NCI-H526 (cell line): ENCODE measurements at regions not wholly inside any gene's neighbourhood (a gene's known extent, or its start where the extent isn't known, plus 50 kb on each side); places are given as distances from the start of the nearest gene placed in this dataset.

Source experiments
- DNase-seq, 2 experiments: peaks; one replicate each; lab custom pipeline; 2025; lab: John Stamatoyannopoulos, UW

- no peak for DNase-seq
Measured at GRCh38 chr2:222146488-222146887, 152.3 kb downstream of the PAX3 start.

GRCh38 chr2:222142027-222142426 is 156.8 kb downstream of the PAX3 start:
- no peak for DNase-seq

- DNase-seq = no peak
Measured at GRCh38 chr2:222136106-222136630, 162.6 kb downstream of the PAX3 start.

GRCh38 chr2:222134654-222135053 is 164.1 kb downstream of the PAX3 start:
- DNase-seq = no peak

- no peak for DNase-seq
Measured at GRCh38 chr2:222133897-222134296, 164.9 kb downstream of the PAX3 start.

- DNase-seq = no peak
Measured at GRCh38 chr2:222130855-222131254, 167.9 kb downstream of the PAX3 start.

GRCh38 chr2:222127660-222128059 is 171.1 kb downstream of the PAX3 start:
- no peak for DNase-seq

GRCh38 chr2:222120933-222121332 is 177.9 kb downstream of the PAX3 start:
- DNase-seq = no peak

- DNase-seq = no peak
Measured at GRCh38 chr2:222115296-222115695, 183.5 kb downstream of the PAX3 start.

- DNase-seq = no peak
Measured at GRCh38 chr2:222108957-222109585, 189.7 kb downstream of the PAX3 start.

GRCh38 chr2:222108497-222108896 is 190.3 kb downstream of the PAX3 start:
- DNase-seq = no peak

- DNase-seq = no peak
Measured at GRCh38 chr2:222105046-222105445, 193.8 kb downstream of the PAX3 start.

GRCh38 chr2:222102575-222103349 is 196.0 kb downstream of the PAX3 start:
- no peak for DNase-seq

- no peak for DNase-seq
Measured at GRCh38 chr2:222100704-222101699, 197.8 kb downstream of the PAX3 start.

GRCh38 chr2:222088561-222088960 is 210.2 kb downstream of the PAX3 start:
- no peak for DNase-seq

GRCh38 chr2:222087998-222088397 is 210.8 kb downstream of the PAX3 start:
- no peak for DNase-seq

- no peak for DNase-seq
Measured at GRCh38 chr2:222082201-222082600, 216.6 kb downstream of the PAX3 start.

- no peak for DNase-seq
Measured at GRCh38 chr2:222080141-222080540, 218.7 kb downstream of the PAX3 start.

GRCh38 chr2:222076973-222077690 is 221.7 kb downstream of the PAX3 start:
- DNase-seq = no peak

GRCh38 chr2:222074674-222075073 is 224.1 kb downstream of the PAX3 start:
- DNase-seq = no peak

GRCh38 chr2:222071911-222072310 is 226.9 kb downstream of the PAX3 start:
- DNase-seq = no peak

- DNase-seq = no peak
Measured at GRCh38 chr2:222064286-222064685, 234.5 kb downstream of the PAX3 start.
